ENCODE measurements at regions not wholly inside any gene's neighbourhood (a gene's known extent, or its start where the extent isn't known, plus 50 kb on each side); places are given as distances from the start of the nearest gene placed in this dataset.

- TF ChIP-seq CTCF (conservative IDR thresholded peaks at IDR 0.05 in 1 of 2, IDR thresholded peaks at IDR 0.05 in 1 of 2; ENCODE audit: low read depth in 1 of 2, low read length in 2 of 2) (no peak), EZH2 (IDR thresholded peaks at IDR 0.05; ENCODE audit: low read length, missing control alignments) (no peak)
Measured at GRCh38 chr5:60293518-60293917, 400.0 kb upstream of the PDE4D start.
